HG03460 (cell line): ENCODE measurements at regions not wholly inside any gene's neighbourhood (a gene's known extent, or its start where the extent isn't known, plus 50 kb on each side); places are given as distances from the start of the nearest gene placed in this dataset.

Experiments used
- ATAC-seq: cut with Tn5 transposase; IDR thresholded peaks from one replicate; pipeline ENCODE4 v1.9.1; 2021; ENCODE audit not compliant: unreplicated experiment

DNA sequence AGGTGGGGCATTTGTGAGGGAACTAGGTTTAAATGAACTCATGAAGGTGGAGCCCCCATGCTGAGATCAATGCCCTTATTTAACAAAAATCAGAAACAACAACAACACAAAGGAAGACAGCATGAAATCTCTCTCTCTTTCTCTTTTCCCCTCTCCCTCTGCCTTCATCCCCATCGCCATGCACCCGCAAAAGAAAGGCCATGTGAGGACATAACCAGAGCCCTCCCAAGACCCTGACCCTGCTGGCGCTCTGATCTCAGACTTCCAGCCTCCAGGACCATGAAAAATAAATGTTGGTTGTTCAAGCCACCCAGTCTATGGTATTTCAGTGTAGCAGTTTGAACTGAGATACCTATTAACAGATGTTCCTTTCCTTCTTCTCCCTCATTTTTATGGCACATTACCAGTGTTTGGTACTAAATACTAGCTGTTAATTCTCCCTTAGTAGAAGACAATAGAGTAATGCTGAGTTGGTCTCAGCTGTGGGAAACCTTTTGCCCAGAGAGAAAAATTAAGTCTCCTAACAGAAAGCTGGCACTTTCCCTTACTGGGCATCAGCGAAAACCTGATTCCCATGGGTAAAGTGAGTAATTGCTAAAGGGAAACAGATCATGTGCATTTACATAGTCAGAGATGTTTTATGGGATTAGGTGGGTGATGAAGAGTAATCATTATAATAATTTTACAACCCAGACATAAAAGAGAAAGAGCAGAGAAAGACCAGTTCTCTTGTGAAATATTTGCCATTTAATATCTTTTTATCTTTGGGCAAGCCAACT is 264.0 kb upstream of the PLEKHG7 start:
- no peak for ATAC-seq

- no peak for ATAC-seq
Observed at GRCh38 chr12:92437452-92437851, 265.3 kb upstream of the PLEKHG7 start.

- ATAC-seq = no peak
Observed at GRCh38 chr12:92436856-92437255, 265.9 kb upstream of the PLEKHG7 start.

GRCh38 chr12:92434607-92435025 is 268.2 kb upstream of the PLEKHG7 start:
- ATAC-seq = no peak

DNA sequence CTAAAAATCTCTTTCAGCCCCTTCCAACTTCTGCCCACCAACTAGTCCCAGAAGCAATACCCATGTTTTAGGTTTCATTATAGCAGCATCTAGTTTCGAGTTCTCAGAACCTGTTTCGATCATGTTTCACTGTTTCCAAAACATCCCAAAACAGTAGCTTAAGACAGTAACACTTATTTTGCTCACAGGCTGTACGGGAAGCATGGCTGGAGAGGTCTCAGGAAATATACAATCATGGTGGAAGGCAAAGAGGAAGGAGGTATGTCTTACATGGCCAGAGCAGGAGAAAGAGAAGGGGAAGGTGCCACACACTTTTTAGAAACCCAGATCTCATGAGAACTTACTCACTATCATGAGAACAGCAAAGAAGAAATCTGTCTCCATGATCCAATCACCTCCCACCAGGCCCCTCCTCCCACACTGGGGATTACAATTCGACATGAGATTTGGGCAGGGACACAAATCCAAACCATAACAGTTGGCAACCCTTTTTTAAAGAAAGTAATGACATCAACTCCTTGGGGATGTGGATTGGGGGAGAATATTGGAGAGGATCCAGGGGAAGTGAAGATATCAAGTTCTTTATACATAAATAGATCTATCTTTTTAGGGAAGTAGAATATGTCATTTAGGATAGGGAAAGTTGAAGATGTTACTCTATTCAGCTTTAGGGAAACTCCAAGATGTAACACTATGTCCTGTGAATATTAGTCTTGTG is 269.9 kb upstream of the PLEKHG7 start:
- ATAC-seq = peak; percentile 75

DNA sequence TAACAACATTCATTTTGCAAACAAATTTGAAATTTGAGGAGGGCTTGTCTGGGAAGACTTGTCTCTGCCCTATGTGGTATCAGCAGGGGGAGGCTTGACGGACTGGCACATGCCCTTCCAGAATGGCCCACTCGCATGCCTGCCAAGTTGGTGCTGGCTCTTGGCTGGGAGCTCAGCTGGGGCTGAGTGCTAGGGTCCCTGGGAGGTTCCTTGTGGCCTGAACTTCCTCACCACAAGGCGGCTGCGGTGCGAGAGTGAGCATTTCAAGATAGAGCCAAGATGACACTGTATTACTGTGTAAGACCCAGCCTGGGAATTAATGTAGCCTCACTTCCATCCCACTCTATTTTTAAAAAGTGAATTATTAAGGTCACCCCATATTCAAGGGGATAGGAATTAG is 271.6 kb upstream of the PLEKHG7 start:
- ATAC-seq = peak; percentile 51

DNA sequence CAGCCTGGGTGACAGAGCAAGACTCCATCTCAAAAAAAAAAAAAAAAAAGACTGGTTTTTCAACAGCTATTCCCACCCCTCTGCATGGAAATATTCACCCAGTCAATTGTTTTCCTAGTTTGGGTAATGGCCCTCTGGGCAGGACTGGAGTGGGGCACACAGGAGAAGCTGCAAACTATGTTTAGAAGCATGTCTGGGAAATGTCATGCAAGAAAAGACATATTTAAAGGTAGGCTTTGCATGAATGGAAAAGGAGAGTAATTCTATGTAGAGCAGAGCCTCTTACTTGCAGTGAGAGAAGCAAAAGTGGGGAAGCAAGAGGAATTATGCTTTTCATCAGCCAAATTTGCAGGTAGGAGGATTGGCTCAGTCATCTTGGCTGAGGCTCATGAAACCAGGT is 276.5 kb upstream of the PLEKHG7 start:
- no peak for ATAC-seq

DNA sequence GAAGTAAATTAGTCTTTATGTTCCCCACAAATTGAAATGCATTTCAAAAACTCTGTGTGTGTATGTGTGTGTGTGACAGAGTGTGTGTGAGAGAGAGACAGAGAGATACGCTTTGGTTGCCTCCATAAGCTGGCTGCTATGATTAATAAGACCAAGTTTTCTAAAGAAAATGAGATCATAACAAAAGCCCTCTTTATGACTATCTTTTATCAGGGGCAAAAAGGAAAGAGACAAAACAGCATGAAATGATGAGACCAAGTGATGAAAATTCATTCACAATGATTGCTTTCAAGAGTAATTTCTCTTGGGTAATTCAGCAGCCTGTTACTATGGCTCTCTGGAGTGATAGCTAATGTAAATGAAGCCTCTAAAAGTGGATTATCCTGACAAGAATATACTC is 277.6 kb upstream of the PLEKHG7 start:
- ATAC-seq = no peak

- no peak for ATAC-seq
Observed at GRCh38 chr12:92424338-92424737, 278.5 kb upstream of the PLEKHG7 start.

GRCh38 chr12:92421701-92422100 is 276.1 kb upstream of the BTG1 start:
- ATAC-seq = no peak

GRCh38 chr12:92421042-92421441 is 275.4 kb upstream of the BTG1 start:
- ATAC-seq = no peak

DNA sequence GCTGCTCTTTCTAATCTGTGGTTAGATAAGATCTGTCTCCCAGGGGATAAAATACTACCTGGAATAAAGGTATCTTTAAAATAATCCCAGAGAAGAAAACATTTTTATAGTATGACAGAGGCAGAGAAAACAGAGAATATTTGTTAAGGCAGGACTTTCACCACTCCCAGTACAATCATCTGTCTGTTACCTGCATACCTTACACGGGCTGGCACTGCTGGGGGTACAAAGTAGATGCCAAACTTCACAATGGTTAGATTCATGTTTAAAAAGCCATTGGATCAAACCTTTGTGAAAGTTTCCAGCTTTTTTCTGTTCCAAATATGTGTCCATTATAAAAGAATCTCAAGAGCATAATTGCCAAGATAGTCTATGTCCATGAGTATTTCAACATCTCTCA is 273.6 kb upstream of the BTG1 start:
- ATAC-seq = no peak

GRCh38 chr12:92418381-92418780 is 272.7 kb upstream of the BTG1 start:
- no peak for ATAC-seq

DNA sequence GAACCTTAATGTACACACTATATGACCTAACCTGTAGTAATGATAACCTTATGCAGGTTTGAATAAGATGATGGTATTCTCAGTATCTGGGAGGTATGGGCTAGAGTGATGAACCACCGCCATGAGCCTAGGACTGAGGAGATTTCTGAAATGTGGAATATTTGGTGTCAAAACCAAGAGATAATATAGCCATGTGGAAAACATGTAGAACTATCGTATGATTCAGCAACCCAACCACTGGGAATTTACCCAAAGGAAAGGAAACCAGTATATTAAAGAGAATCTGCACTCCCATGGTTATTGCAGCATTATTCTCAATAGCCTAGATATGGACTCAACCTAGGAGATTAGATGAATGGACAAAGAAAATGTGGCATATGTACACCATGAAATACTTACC is 271.7 kb upstream of the BTG1 start:
- no peak for ATAC-seq

DNA sequence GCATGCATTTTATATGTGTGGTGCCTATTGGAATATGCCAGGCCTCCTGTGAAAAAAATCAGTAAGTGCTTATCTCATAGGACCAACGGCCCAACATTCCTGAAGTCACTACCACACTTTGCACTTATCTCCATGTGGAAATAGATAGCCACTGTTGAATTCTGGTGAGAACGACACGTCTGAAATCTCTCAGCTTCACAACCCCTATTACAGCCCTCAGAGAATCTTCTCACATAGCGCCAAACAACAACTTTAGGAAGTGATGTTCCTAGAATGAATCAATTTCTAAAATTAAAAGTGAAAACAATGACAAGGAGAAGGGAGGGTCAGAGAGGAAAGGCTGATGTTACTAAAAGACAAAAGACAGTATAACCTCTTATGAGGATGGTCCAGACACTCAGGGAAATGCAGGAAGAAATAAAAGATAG is 270.8 kb upstream of the BTG1 start:
- no peak for ATAC-seq

- ATAC-seq = no peak
Observed at GRCh38 chr12:92414170-92415070, 268.8 kb upstream of the BTG1 start.

DNA sequence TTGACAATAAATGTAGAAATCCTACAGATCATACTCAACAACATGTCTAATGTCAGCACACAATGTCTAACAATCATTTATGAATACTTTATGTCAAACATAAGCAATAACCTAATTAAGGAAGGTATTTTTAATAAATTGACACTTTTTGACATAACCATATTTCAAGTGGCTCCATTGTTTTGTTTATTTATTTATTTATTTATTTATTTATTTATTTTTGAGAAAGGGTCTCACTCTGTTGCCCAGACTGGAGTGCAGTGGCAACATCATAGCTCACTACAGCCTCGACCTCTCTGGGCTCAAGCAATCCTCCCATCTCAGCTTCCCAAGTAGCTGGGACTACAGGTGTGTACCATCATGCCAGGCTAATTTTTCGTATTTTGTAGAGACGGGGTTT is 267.6 kb upstream of the BTG1 start:
- ATAC-seq = no peak

- no peak for ATAC-seq
Observed at GRCh38 chr12:92412856-92413255, 267.2 kb upstream of the BTG1 start.

DNA sequence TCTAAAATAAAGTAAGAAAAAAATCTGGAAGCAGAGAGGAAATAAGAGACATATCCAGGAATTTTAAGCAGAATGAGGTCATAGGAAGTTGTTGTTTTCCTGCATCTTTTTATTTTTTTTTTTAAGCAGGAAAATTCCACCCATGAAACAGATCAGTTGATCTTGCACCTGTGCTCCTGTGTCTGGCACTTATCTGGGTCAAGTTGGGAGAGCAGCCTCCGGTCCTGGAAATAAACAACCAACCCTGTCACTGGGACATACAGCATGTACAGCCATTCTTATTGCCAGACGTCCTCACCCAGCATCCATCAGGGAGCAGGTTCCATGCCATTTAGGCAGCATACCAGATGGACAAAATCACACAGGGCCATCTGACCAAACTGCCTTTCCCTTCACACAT is 266.0 kb upstream of the BTG1 start:
- ATAC-seq = no peak

DNA sequence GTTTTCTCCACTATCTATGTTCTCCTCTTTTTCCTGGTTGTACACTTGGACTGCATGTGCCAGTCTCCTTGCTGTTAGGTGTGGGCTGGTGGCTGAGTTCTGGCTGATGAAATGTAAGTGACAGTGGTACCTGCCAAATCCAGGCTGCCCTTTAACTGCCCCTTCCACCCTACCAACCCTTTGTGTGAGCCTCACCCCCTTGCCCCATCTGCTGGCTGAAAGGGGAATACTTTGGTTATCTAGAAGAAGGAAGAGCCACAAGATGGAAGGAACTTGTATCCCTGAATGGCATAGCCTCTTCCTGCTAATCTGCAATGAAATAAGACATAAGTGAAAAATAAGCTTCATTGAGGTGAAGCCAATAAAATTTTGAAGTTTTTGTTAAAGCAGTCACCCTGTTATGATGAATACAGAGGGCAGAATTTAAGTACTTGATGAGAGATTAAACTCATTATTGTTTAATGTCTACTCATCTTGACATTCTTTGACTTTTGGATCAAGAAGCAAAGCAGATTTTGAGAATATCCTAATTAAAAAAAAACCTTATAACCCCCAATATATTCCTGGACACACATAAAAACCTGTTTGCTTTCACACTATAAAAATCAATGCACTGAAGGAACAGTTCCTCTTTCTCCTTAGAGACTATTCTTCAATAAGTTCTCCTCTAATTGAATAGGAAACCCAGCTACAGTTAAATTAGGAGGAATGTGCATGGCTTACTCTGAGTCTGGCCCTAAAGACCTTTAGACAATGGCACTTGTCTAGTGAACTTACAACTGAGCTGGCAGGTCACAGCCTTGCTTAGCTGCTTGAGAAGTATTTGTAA is 262.6 kb upstream of the BTG1 start:
- ATAC-seq = no peak
